ENCODE measurements at regions not wholly inside any gene's neighbourhood (a gene's known extent, or its start where the extent isn't known, plus 50 kb on each side); places are given as distances from the start of the nearest gene placed in this dataset.

GRCh38 chr3:168514252-168514651 is 418.5 kb upstream of the GOLIM4 start:
- H3F3A ChIP-seq (replicated peaks; ENCODE audit: insufficient read depth) = peaks cover 3% of the 10 kb centered on the region
- no peak for DNase-seq
- H3K4me1 ChIP-seq (ENCODE audit: control insufficient read depth in 1 of 2, insufficient read depth in 2 of 2, low read depth in 1 of 2, low read length in 1 of 2) = peaks cover 0 to 3% of the 10 kb centered on the region in 2 experiments; a peak in 1 of 4 replicates
- no peaks in the 10 kb centered on the region for H3K9me2 ChIP-seq
- H3K27ac ChIP-seq (ENCODE audit: low read depth in 2 of 2, low read length in 1 of 2) = no peak overlapping the region
- H2AFZ ChIP-seq (ENCODE audit: low read depth) = no peak overlapping the region
- no peaks in the 10 kb centered on the region for H3K27me3 ChIP-seq (ENCODE audit: insufficient read depth)
- no peak overlapping the region for H3K4me3 ChIP-seq (ENCODE audit: low read depth in 2 of 2, low read length in 1 of 2)
- POLR2A ChIA-PET = no interaction called here
- H3K4me2 ChIP-seq = no peak overlapping the region
- no peaks in the 10 kb centered on the region for H4K20me1 ChIP-seq (ENCODE audit: insufficient read depth)
- H3K9ac ChIP-seq = no peak overlapping the region
- H3K9me3 ChIP-seq = no peaks in the 10 kb centered on the region
- H3K36me3 ChIP-seq (replicated peaks in 1 of 2; ENCODE audit: control insufficient read depth in 1 of 2, insufficient read depth in 2 of 2, low read length in 1 of 2) = no peaks in the 10 kb centered on the region
- CTCF ChIA-PET = interaction anchor here (0.7 to 2.6 kb wide), 3 partner anchors 106 to 420 kb away, joined by 3 to 17 read pairs (median 9); no protein-coding TSS in a partner anchor
- H3K79me2 ChIP-seq (ENCODE audit: insufficient read depth) = no peaks in the 10 kb centered on the region
- TF ChIP-seq FOXM1 (IDR thresholded peaks at IDR 0.05; ENCODE audit: low read depth) = no peak
- TF ChIP-seq RXRA (IDR thresholded peaks at IDR 0.05; ENCODE audit: borderline replicate concordance, low read depth) = no peak

GRCh38 chr3:168512802-168513201 is 417.1 kb upstream of the GOLIM4 start:
- Histone ChIP-seq H3K9me3 (no peaks in the 10 kb centered on the region), H3F3A (replicated peaks; ENCODE audit: insufficient read depth) (peaks cover 3% of the 10 kb centered on the region), H2AFZ (ENCODE audit: low read depth) (no peak overlapping the region), H3K27me3 (ENCODE audit: insufficient read depth) (no peaks in the 10 kb centered on the region), H3K4me1 (ENCODE audit: control insufficient read depth in 1 of 2, insufficient read depth in 2 of 2, low read depth in 1 of 2, low read length in 1 of 2) (peaks cover 0 to 3% of the 10 kb centered on the region in 2 experiments; a peak in 1 of 4 replicates), H3K9ac (no peak overlapping the region), H3K79me2 (ENCODE audit: insufficient read depth) (no peaks in the 10 kb centered on the region), H4K20me1 (ENCODE audit: insufficient read depth) (no peaks in the 10 kb centered on the region), H3K4me2 (no peak overlapping the region), H3K27ac (ENCODE audit: low read depth in 2 of 2, low read length in 1 of 2) (no peak overlapping the region), H3K4me3 (ENCODE audit: low read depth in 2 of 2, low read length in 1 of 2) (no peak overlapping the region), H3K9me2 (no peaks in the 10 kb centered on the region), H3K36me3 (replicated peaks in 1 of 2; ENCODE audit: control insufficient read depth in 1 of 2, insufficient read depth in 2 of 2, low read length in 1 of 2) (no peaks in the 10 kb centered on the region)
- 41% methylated on average over 1 of the region's 1 CpG for WGBS (ENCODE audit: low lambda C conversion rate)
- CTCF ChIA-PET = interaction anchor here (2.1 to 2.6 kb wide), 2 partner anchors 108 to 335 kb away, joined by 9 to 17 read pairs; no protein-coding TSS in a partner anchor
- TF ChIP-seq EP300 (IDR thresholded peaks at IDR 0.05; ENCODE audit: borderline replicate concordance in 1 of 2, low read depth in 1 of 2, low read length in 1 of 2) (no peak), GATA2 (CRISPR knock-in tag; IDR thresholded peaks at IDR 0.05) (no peak), RAD21 (IDR thresholded peaks at IDR 0.05; ENCODE audit: low read length) (no peak), RFX5 (IDR thresholded peaks at IDR 0.05; ENCODE audit: low read length) (no peak), YY1 (IDR thresholded peaks at IDR 0.05; ENCODE audit: low read depth) (no peak), JUND (IDR thresholded peaks at IDR 0.05) (no peak), GABPA (IDR thresholded peaks at IDR 0.05; ENCODE audit: low read depth) (no peak), MXI1 (IDR thresholded peaks at IDR 0.05; ENCODE audit: low read depth, low read length) (no peak), CHD2 (IDR thresholded peaks at IDR 0.05; ENCODE audit: low read length, partially characterized antibody) (no peak), PBX3 (IDR thresholded peaks at IDR 0.05) (no peak), FOXM1 (IDR thresholded peaks at IDR 0.05; ENCODE audit: low read depth) (no peak), MAX (IDR thresholded peaks at IDR 0.05; ENCODE audit: low read depth) (no peak), USF2 (IDR thresholded peaks at IDR 0.05; ENCODE audit: borderline replicate concordance, low read depth, low read length) (no peak), TCF12 (IDR thresholded peaks at IDR 0.05) (no peak), POLR2AphosphoS5 (IDR thresholded peaks at IDR 0.05; ENCODE audit: low read depth, low read length) (no peak), FOXJ3 (CRISPR knock-in tag; IDR thresholded peaks at IDR 0.05) (no peak), TAF1 (IDR thresholded peaks at IDR 0.05; ENCODE audit: borderline replicate concordance, low read depth, low read length) (no peak), SIN3A (IDR thresholded peaks at IDR 0.05; ENCODE audit: borderline replicate concordance, low read depth, low read length) (no peak), ZBTB33 (IDR thresholded peaks at IDR 0.05; ENCODE audit: borderline replicate concordance, low read depth) (no peak), TEAD4 (IDR thresholded peaks at IDR 0.05; ENCODE audit: borderline replicate concordance, insufficient read depth) (no peak)
- DNase-seq = no peak
- POLR2A ChIA-PET = no interaction called here

Data from SK-N-SH (cell line).